ENCODE measurements at regions not wholly inside any gene's neighbourhood (a gene's known extent, or its start where the extent isn't known, plus 50 kb on each side); places are given as distances from the start of the nearest gene placed in this dataset.

GRCh38 chr5:96053063-96053735 lies 91.5 kb upstream of the ELL2 start:
- Histone ChIP-seq H3K36me3 (replicated peaks in 1 of 2; ENCODE audit: control insufficient read depth in 1 of 2, insufficient read depth in 2 of 2, low read length in 1 of 2) (no peaks in the 10 kb centered on the region), H2AFZ (ENCODE audit: low read depth) (no peak overlapping the region), H4K20me1 (ENCODE audit: insufficient read depth) (no peaks in the 10 kb centered on the region), H3K4me2 (no peak overlapping the region), H3K9ac (no peak overlapping the region), H3K9me3 (no peaks in the 10 kb centered on the region), H3K27me3 (ENCODE audit: insufficient read depth) (no peaks in the 10 kb centered on the region), H3F3A (replicated peaks; ENCODE audit: insufficient read depth) (peaks cover 2% of the 10 kb centered on the region), H3K4me1 (ENCODE audit: control insufficient read depth in 1 of 2, insufficient read depth in 2 of 2, low read depth in 1 of 2, low read length in 1 of 2) (peaks cover 0 to 16% of the 10 kb centered on the region in 2 experiments; a peak in 2 of 4 replicates), H3K79me2 (ENCODE audit: insufficient read depth) (no peaks in the 10 kb centered on the region), H3K9me2 (no peaks in the 10 kb centered on the region), H3K4me3 (ENCODE audit: low read depth in 2 of 2, low read length in 1 of 2) (no peak overlapping the region), H3K27ac (ENCODE audit: low read depth in 2 of 2, low read length in 1 of 2) (no peak overlapping the region)
- WGBS (ENCODE audit: low lambda C conversion rate) = 65% methylated on average over 3 of the region's 3 CpGs
- no peak for DNase-seq
- TF ChIP-seq ELF1 (IDR thresholded peaks at IDR 0.05) (no peak), RCOR1 (IDR thresholded peaks at IDR 0.05; ENCODE audit: low read length) (no peak), FOXM1 (IDR thresholded peaks at IDR 0.05; ENCODE audit: low read depth) (no peak), FOXJ3 (CRISPR knock-in tag; IDR thresholded peaks at IDR 0.05) (no peak), TEAD4 (IDR thresholded peaks at IDR 0.05; ENCODE audit: borderline replicate concordance, insufficient read depth) (no peak), SMC3 (IDR thresholded peaks at IDR 0.05; ENCODE audit: low read depth, low read length) (no peak), MEF2A (IDR thresholded peaks at IDR 0.05; ENCODE audit: borderline replicate concordance, low read depth) (no peak)
- CTCF ChIA-PET = interaction anchor here (0.6 to 2.5 kb wide), 3 partner anchors 11 to 124 kb away, joined by 3 to 10 read pairs (median 3); no protein-coding TSS in a partner anchor
- POLR2A ChIA-PET = no interaction called here

GRCh38 chr5:96052374-96052773 lies 90.7 kb upstream of the ELL2 start:
- WGBS (ENCODE audit: low lambda C conversion rate) = 96% methylated on average over 1 of the region's 1 CpG

More at GRCh38 chr5:96052374-96052773, 90.7 kb upstream of the ELL2 start:
- ChIA-PET CTCF (interaction anchor here (2.5 kb wide), 1 partner anchor 12 kb away, joined by 10 read pairs; no protein-coding TSS in a partner anchor), POLR2A (no interaction called here)
- no peak for DNase-seq
- no peaks in the 10 kb centered on the region for H3K9me3 ChIP-seq
- H3K27ac ChIP-seq (ENCODE audit: low read depth in 2 of 2, low read length in 1 of 2) = no peak overlapping the region
- no peaks in the 10 kb centered on the region for H3K79me2 ChIP-seq (ENCODE audit: insufficient read depth)
- no peak overlapping the region for H3K4me3 ChIP-seq (ENCODE audit: low read depth in 2 of 2, low read length in 1 of 2)
- H3K36me3 ChIP-seq (replicated peaks in 1 of 2; ENCODE audit: control insufficient read depth in 1 of 2, insufficient read depth in 2 of 2, low read length in 1 of 2) = no peaks in the 10 kb centered on the region
- H3F3A ChIP-seq (replicated peaks; ENCODE audit: insufficient read depth) = peaks cover 2% of the 10 kb centered on the region
- TF ChIP-seq USF1 (IDR thresholded peaks at IDR 0.05; ENCODE audit: borderline replicate concordance, low read depth) (no peak), TEAD4 (IDR thresholded peaks at IDR 0.05; ENCODE audit: borderline replicate concordance, insufficient read depth) (no peak), CHD2 (IDR thresholded peaks at IDR 0.05; ENCODE audit: low read length, partially characterized antibody) (no peak), GATA2 (CRISPR knock-in tag; IDR thresholded peaks at IDR 0.05) (no peak), SMC3 (IDR thresholded peaks at IDR 0.05; ENCODE audit: low read depth, low read length) (no peak), FOXM1 (IDR thresholded peaks at IDR 0.05; ENCODE audit: low read depth) (no peak), RFX5 (IDR thresholded peaks at IDR 0.05; ENCODE audit: low read length) (no peak), FOXJ3 (CRISPR knock-in tag; IDR thresholded peaks at IDR 0.05) (no peak), ELF1 (IDR thresholded peaks at IDR 0.05) (no peak), REST (IDR thresholded peaks at IDR 0.05; ENCODE audit: low read depth, low read length) (no peak), TAF1 (IDR thresholded peaks at IDR 0.05; ENCODE audit: borderline replicate concordance, low read depth, low read length) (no peak)
- TF ChIP-seq, protein P1, sequence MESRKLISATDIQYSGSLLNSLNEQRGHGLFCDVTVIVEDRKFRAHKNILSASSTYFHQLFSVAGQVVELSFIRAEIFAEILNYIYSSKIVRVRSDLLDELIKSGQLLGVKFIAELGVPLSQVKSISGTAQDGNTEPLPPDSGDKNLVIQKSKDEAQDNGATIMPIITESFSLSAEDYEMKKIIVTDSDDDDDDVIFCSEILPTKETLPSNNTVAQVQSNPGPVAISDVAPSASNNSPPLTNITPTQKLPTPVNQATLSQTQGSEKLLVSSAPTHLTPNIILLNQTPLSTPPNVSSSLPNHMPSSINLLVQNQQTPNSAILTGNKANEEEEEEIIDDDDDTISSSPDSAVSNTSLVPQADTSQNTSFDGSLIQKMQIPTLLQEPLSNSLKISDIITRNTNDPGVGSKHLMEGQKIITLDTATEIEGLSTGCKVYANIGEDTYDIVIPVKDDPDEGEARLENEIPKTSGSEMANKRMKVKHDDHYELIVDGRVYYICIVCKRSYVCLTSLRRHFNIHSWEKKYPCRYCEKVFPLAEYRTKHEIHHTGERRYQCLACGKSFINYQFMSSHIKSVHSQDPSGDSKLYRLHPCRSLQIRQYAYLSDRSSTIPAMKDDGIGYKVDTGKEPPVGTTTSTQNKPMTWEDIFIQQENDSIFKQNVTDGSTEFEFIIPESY (IDR thresholded peaks at IDR 0.05; ENCODE audit: borderline replicate concordance, low read depth) = no peak
- no peak overlapping the region for H2AFZ ChIP-seq (ENCODE audit: low read depth)
- H3K4me1 ChIP-seq (ENCODE audit: control insufficient read depth in 1 of 2, insufficient read depth in 2 of 2, low read depth in 1 of 2, low read length in 1 of 2) = peaks cover 0 to 16% of the 10 kb centered on the region in 2 experiments; a peak in 2 of 4 replicates
- no peaks in the 10 kb centered on the region for H4K20me1 ChIP-seq (ENCODE audit: insufficient read depth)
- no peak overlapping the region for H3K4me2 ChIP-seq
- no peak overlapping the region for H3K9ac ChIP-seq
- no peaks in the 10 kb centered on the region for H3K27me3 ChIP-seq (ENCODE audit: insufficient read depth)
- H3K9me2 ChIP-seq = no peaks in the 10 kb centered on the region

Data from SK-N-SH (cell line).